NCI-H345 treated with DMSO at 0.1 percent for 48 hours (cell line): ENCODE measurements at regions not wholly inside any gene's neighbourhood (a gene's known extent, or its start where the extent isn't known, plus 50 kb on each side); places are given as distances from the start of the nearest gene placed in this dataset.

Experiments
- DNase-seq: peaks from one replicate; lab custom pipeline; 2025; ENCODE audit not compliant: unreplicated experiment; lab: John Stamatoyannopoulos, UW

DNA sequence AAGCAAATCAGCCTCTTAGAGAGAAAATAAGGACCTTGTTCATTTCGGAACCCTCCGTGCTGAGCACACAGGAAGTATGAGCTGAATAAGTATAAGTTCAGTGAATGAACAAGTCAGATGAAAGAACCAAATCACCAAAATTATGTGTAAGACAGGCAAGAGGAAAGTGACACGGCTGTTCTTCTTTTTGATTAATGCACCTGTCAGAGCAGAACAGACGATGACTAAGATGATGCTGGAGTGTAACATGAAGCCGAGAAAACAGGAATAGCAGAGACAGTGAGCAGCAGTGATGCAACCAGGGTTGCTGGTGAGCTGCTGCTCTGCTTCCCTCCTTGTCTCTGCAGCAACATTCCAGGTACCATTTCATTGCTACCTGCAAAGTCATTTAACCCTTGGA is 861.1 kb downstream of the GALC start:
- peak; percentile 24 for DNase-seq

GRCh38 chr14:87122166-87122565 is 870.8 kb downstream of the GALC start:
- DNase-seq = no peak

DNA sequence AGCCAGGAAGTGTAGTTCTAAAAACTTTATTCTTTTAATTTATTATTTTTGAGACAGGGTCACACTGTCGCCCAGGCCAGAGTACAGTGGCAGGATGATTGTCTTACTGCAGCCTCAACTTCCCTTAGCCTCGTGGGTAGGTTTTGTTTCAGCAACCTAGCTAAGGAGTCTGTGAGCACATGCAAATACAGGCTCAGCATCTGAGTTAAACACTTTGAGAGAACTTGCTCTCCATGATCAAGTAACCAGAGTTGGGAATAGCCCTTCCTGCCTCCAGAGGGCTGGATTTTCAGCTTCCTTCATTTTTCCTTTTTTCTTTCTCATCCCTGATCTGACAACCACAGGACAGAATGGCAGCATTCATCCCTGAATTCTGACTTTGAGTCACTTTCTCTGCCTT is 871.3 kb downstream of the GALC start:
- no peak for DNase-seq

DNA sequence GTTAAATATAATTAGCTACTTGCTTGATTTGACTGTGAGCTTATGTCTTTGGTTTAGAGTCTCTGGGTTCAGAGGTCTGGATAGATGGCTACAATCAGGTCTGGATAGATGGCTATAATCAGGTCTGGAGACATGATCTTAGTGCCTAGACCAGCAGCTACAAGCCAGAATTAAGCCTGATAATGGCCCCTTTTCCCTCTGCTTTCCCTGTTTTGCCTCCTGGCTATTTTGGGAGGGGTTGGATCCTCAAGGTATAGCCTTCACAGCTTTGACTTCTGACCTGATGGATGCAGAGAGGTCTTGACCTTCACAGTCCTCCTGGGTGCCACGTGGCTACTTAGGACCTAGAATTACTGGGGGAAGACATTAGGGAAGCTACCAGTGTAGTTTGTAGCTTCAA is 877.7 kb downstream of the GALC start:
- no peak for DNase-seq

DNA sequence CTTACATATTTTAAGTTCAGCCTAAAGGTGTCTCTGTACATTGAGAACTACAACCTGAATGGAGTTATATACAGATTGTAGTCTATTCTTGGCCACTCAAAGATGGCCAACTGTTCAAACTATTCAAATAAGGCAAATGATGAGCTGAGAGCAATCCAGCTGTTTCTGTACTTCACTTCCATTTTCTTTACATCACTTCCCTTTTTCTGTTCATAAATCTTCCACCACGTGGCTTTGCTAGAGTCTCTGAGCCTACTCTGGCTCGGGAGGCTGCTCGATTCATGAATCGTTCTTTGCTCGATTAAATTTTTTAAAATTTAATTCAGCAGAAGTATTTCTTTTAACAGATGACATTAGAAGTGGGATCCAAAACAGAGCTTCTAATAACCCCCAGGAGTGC is 879.7 kb downstream of the GALC start:
- DNase-seq = no peak

- no peak for DNase-seq
These were observed 881.2 kb downstream of the GALC start for GRCh38 chr14:87111741-87112140.

- no peak for DNase-seq
These were observed 881.9 kb downstream of the GALC start for GRCh38 chr14:87111126-87111525.

DNA sequence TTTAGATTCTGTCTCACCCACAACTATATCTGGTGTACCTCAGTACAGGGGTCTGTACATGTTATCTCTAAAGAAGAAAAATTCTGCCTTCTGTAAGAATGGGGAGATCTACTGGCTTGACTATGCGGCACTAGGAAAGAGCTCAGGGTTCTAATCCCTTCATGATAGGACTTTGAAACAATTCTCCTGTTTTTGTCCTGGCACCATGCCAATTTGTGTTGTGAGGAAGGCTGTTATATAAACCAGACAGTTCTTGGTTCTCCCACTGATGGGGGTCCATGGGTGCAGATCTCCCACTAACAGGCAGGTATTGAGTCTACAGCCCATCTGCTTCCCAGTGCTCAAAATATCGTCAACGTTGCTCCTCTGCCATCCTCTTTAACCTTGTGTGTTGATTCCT is 883.7 kb downstream of the GALC start:
- no peak for DNase-seq

DNA sequence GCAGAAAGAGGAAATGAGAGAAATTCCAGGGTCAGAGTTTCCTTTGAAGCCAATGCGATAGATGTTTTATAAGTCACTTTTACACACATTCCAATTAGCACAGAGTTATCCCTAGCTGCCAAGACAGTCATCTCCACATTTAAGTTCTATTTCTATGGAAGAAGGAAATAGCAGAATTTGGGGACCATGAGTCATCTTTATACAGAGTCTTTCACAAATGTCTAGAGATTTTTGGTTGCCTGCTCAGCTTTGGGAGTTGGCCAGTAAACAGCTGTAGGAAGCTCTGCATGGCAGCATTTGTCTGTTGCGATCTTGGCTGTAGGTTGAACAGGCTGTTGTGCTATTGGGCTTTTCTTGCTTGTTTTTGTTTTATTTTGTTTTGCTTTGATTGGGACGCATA is 884.3 kb downstream of the GALC start:
- no peak for DNase-seq

GRCh38 chr14:87102811-87103378 is 890.1 kb downstream of the GALC start:
- DNase-seq = no peak

DNA sequence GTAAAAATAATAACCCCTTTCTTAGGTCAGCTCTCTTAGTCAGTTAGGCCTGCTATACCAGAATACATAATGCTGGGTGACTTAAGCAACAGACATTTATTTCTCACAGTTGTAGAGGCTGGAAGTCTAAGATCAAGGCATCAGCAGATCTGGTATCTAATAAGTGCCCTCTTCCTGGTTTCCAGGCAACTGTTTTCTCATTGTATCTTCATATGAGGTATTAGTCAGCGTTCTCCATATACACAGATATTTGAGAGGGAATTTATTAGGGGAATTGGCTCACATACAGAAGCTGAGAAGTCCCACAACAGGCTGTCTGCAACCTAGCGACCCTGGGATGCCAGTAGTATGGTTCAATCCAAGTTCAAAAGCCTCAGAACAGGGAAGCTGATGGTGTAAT is 896.0 kb downstream of the GALC start:
- DNase-seq = no peak

- DNase-seq = no peak
These were observed 898.1 kb downstream of the GALC start for GRCh38 chr14:87094913-87095312.

DNA sequence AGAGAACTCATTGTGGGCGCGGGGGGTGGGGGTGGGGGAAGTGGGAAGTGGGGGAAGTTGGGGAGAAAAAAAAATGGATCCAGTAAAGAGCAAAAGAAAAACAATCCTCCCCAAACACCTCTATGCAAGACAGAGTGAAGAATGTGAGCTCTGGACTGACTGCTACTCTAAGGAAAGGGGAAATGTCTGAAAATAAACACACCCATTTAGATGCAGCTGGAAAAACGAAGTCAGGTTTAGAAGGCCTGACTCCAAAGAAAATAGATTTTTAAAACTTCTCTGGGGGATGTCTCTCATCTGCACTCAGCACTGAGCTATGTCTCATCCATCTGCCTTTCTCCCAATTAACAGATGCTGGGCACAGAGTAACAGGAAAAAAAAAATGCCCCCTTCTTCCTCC is 904.4 kb downstream of the GALC start:
- DNase-seq = no peak

GRCh38 chr14:87087881-87088280 is 905.1 kb downstream of the GALC start:
- DNase-seq = no peak

GRCh38 chr14:87084908-87085307 is 908.1 kb downstream of the GALC start:
- no peak for DNase-seq

DNA sequence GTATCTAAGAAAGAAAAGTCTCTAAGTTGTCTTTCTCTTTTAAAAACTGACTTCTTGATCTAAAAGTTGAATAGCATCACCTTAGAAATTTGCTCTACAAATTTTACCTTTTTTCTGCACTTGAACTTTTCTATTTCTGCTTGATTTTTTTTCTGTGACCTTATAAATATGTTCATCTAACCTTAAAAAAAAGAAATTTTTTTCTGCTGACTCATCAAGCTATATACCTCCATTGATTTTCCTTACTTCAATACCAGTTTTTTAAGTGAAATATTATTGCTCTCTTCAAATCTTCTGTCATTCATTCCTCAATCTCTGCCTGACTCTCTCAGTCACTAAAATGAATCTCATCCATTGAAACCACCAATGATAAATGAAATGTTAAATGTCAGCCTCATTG is 910.1 kb downstream of the GALC start:
- no peak for DNase-seq

- no peak for DNase-seq
These were observed 912.0 kb downstream of the GALC start for GRCh38 chr14:87081004-87081403.

GRCh38 chr14:87080146-87080545 is 912.8 kb downstream of the GALC start:
- no peak for DNase-seq

GRCh38 chr14:87079416-87079815 is 913.6 kb downstream of the GALC start:
- no peak for DNase-seq

DNA sequence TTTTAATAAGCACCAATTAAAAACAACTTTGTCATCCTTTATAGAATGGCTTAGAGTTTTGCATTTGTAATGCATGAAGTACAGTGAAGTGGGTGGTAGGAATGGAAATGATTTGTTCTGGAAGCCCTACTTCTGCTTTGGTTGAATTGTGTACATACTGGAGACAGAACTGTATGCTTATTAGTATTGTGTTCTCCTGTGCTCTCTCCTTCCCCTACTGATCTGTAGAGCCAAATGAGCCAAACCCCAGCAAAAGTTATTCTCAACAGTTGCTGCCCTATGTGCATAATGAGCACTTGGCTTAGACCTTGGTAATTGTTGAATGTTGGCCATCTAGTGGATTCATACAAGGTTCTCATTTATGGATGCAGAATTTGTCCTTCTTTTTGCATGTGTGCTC is 916.1 kb downstream of the GALC start:
- DNase-seq = no peak

DNA sequence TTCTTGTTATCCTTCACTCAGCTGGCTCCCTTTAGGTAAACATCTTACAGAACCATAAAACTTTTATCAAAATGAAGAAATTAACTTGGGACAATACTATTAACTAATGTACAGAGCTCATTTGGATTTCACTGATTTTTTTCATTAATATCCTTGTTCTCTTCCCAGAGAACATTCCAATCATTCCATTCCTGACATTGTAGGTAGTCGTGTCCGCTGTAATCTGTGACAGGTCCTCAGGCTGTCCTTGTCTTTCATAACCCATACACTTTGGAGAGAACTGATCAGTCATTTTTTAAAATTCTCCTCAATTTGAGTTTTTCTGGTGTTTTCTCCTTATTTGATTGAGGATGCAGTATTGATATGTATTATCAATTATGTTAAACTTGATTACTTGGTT is 916.8 kb downstream of the GALC start:
- DNase-seq = no peak

GRCh38 chr14:87073880-87074570 is 919.0 kb downstream of the GALC start:
- no peak for DNase-seq

- DNase-seq = no peak
These were observed 925.4 kb downstream of the GALC start for GRCh38 chr14:87067591-87067990.
